ENCODE measurements at regions not wholly inside any gene's neighbourhood (a gene's known extent, or its start where the extent isn't known, plus 50 kb on each side); places are given as distances from the start of the nearest gene placed in this dataset.

DNA sequence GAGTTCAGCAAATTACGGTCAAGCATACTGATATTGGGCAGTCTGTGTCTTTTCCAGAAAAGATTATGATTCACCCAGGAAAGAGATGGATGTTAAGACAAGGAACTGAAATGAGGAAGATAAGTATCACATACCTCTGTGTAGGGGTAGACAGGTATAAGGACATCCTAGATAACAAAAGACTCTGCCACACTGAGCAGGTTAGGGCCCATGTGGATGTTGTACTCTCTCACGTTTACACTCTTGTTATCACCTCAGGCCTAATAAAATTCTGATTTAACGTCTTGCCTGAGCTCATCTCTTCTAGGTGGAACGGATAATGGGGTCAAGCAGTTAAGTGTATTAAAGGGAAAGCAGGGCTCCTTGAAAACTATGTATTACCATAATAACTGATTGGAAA, 2480.8 kb downstream of the PCDH9 start:
- Histone ChIP-seq H3K9me3 (ENCODE audit: control insufficient read depth in 4 of 4, low read length in 3 of 4) (no peaks in the 10 kb centered on the region), H3K27ac (ENCODE audit: low read depth in 1 of 2, low read length in 2 of 2) (no peak overlapping the region), H3K27me3 (ENCODE audit: control insufficient read depth in 4 of 4, insufficient read depth in 4 of 4, low read length in 3 of 4) (no peaks in the 10 kb centered on the region), H3K36me3 (ENCODE audit: control insufficient read depth in 4 of 4, insufficient read depth in 3 of 4, low read depth in 1 of 4, low read length in 3 of 4) (no peaks in the 10 kb centered on the region), H3K4me3 (ENCODE audit: low read depth in 1 of 3, low read length in 3 of 3) (no peak overlapping the region), H3K4me1 (ENCODE audit: control insufficient read depth in 4 of 4, insufficient read depth in 4 of 4, low read length in 3 of 4) (no peaks in the 10 kb centered on the region), H3K9ac (ENCODE audit: low read depth in 1 of 2, low read length in 2 of 2) (no peak overlapping the region)
- TF ChIP-seq, protein P1, sequence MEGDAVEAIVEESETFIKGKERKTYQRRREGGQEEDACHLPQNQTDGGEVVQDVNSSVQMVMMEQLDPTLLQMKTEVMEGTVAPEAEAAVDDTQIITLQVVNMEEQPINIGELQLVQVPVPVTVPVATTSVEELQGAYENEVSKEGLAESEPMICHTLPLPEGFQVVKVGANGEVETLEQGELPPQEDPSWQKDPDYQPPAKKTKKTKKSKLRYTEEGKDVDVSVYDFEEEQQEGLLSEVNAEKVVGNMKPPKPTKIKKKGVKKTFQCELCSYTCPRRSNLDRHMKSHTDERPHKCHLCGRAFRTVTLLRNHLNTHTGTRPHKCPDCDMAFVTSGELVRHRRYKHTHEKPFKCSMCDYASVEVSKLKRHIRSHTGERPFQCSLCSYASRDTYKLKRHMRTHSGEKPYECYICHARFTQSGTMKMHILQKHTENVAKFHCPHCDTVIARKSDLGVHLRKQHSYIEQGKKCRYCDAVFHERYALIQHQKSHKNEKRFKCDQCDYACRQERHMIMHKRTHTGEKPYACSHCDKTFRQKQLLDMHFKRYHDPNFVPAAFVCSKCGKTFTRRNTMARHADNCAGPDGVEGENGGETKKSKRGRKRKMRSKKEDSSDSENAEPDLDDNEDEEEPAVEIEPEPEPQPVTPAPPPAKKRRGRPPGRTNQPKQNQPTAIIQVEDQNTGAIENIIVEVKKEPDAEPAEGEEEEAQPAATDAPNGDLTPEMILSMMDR (IDR thresholded peaks at IDR 0.05; ENCODE audit: low read depth, low read length, missing input control) = no peak
- TF ChIP-seq, protein P2, sequence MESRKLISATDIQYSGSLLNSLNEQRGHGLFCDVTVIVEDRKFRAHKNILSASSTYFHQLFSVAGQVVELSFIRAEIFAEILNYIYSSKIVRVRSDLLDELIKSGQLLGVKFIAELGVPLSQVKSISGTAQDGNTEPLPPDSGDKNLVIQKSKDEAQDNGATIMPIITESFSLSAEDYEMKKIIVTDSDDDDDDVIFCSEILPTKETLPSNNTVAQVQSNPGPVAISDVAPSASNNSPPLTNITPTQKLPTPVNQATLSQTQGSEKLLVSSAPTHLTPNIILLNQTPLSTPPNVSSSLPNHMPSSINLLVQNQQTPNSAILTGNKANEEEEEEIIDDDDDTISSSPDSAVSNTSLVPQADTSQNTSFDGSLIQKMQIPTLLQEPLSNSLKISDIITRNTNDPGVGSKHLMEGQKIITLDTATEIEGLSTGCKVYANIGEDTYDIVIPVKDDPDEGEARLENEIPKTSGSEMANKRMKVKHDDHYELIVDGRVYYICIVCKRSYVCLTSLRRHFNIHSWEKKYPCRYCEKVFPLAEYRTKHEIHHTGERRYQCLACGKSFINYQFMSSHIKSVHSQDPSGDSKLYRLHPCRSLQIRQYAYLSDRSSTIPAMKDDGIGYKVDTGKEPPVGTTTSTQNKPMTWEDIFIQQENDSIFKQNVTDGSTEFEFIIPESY (IDR thresholded peaks at IDR 0.05) = no peak
- TF ChIP-seq TAF1 (conservative IDR thresholded peaks at IDR 0.05) (no peak), HNF4G (IDR thresholded peaks at IDR 0.05) (no peak), NR2F2 (IDR thresholded peaks at IDR 0.05) (no peak)
- WGBS = 52% methylated on average over 4 of the region's 4 CpGs
- DNase-seq (ENCODE audit: low spot score) = no peak

DNA sequence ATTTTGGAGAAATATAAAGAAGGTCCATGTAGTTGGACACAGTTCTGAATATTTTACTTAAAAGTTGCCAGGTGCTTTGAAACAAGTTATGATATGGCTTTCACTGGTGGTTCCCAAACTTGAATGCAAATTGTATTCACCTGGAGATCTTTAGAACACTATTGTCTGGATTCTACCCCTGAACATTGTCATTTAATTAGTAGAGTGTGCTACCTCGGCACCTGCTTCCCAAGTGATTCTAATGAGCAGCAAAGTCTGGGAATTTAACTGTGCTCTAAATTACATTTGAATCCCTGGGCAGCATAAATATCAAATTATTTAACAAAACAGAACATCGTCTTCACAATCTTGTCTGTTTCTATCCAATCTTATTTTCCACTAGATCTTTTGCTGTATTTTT, 2483.3 kb downstream of the PCDH9 start:
- DNase-seq (ENCODE audit: low spot score) = no peak
- no peaks in the 10 kb centered on the region for H3K36me3 ChIP-seq (ENCODE audit: control insufficient read depth in 4 of 4, insufficient read depth in 3 of 4, low read depth in 1 of 4, low read length in 3 of 4)
- no peak overlapping the region for H3K4me3 ChIP-seq (ENCODE audit: low read depth in 1 of 3, low read length in 3 of 3)
- WGBS = 73% methylated on average over 2 of the region's 2 CpGs
- H3K9ac ChIP-seq (ENCODE audit: low read depth in 1 of 2, low read length in 2 of 2) = no peak overlapping the region
- H3K9me3 ChIP-seq (ENCODE audit: control insufficient read depth in 4 of 4, low read length in 3 of 4) = no peaks in the 10 kb centered on the region
- H3K27ac ChIP-seq (ENCODE audit: low read depth in 1 of 2, low read length in 2 of 2) = no peak overlapping the region
- no peak for TF ChIP-seq EGR1 (IDR thresholded peaks at IDR 0.05; ENCODE audit: low read depth in 2 of 2)
- no peak for TF ChIP-seq FOXA2 (IDR thresholded peaks at IDR 0.05)
- TF ChIP-seq, protein P3, sequence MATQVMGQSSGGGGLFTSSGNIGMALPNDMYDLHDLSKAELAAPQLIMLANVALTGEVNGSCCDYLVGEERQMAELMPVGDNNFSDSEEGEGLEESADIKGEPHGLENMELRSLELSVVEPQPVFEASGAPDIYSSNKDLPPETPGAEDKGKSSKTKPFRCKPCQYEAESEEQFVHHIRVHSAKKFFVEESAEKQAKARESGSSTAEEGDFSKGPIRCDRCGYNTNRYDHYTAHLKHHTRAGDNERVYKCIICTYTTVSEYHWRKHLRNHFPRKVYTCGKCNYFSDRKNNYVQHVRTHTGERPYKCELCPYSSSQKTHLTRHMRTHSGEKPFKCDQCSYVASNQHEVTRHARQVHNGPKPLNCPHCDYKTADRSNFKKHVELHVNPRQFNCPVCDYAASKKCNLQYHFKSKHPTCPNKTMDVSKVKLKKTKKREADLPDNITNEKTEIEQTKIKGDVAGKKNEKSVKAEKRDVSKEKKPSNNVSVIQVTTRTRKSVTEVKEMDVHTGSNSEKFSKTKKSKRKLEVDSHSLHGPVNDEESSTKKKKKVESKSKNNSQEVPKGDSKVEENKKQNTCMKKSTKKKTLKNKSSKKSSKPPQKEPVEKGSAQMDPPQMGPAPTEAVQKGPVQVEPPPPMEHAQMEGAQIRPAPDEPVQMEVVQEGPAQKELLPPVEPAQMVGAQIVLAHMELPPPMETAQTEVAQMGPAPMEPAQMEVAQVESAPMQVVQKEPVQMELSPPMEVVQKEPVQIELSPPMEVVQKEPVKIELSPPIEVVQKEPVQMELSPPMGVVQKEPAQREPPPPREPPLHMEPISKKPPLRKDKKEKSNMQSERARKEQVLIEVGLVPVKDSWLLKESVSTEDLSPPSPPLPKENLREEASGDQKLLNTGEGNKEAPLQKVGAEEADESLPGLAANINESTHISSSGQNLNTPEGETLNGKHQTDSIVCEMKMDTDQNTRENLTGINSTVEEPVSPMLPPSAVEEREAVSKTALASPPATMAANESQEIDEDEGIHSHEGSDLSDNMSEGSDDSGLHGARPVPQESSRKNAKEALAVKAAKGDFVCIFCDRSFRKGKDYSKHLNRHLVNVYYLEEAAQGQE (IDR thresholded peaks at IDR 0.05) = no peak
- H3K4me1 ChIP-seq (ENCODE audit: control insufficient read depth in 4 of 4, insufficient read depth in 4 of 4, low read length in 3 of 4) = no peaks in the 10 kb centered on the region
- no peaks in the 10 kb centered on the region for H3K27me3 ChIP-seq (ENCODE audit: control insufficient read depth in 4 of 4, insufficient read depth in 4 of 4, low read length in 3 of 4)

DNA sequence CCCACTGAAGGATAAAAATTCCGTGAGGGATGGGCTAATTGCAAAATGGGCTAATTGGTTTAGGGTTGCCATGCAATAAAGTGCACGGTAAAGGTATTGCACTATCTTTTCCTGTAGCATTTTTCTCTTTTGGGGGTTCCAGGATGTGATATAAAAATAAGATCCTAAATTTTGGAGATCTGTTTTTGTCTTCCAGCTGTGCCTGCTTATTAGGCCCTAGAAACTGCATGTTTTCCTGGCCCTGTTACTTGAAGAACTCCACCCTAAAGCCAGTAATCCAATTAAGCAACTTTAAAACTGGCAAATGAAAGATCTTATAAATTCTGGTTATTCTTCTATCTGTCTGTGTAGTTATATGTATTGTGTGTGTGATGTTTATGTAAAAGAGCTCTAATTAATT, 2489.6 kb downstream of the PCDH9 start:
- WGBS = 56% methylated on average over 2 of the region's 2 CpGs
- Histone ChIP-seq H3K4me1 (ENCODE audit: control insufficient read depth in 4 of 4, insufficient read depth in 4 of 4, low read length in 3 of 4) (no peaks in the 10 kb centered on the region), H3K4me3 (ENCODE audit: low read depth in 1 of 3, low read length in 3 of 3) (no peak overlapping the region), H3K36me3 (ENCODE audit: control insufficient read depth in 4 of 4, insufficient read depth in 3 of 4, low read depth in 1 of 4, low read length in 3 of 4) (no peaks in the 10 kb centered on the region), H3K27ac (ENCODE audit: low read depth in 1 of 2, low read length in 2 of 2) (no peak overlapping the region), H3K27me3 (ENCODE audit: control insufficient read depth in 4 of 4, insufficient read depth in 4 of 4, low read length in 3 of 4) (no peaks in the 10 kb centered on the region), H3K9ac (ENCODE audit: low read depth in 1 of 2, low read length in 2 of 2) (no peak overlapping the region), H3K9me3 (ENCODE audit: control insufficient read depth in 4 of 4, low read length in 3 of 4) (peaks cover 0 to 2% (median 0%) of the 10 kb centered on the region in 4 donors)
- no peak for DNase-seq (ENCODE audit: low spot score)
- TF ChIP-seq EGR1 (IDR thresholded peaks at IDR 0.05; ENCODE audit: low read depth in 2 of 2) = no peak
- no peak for TF ChIP-seq TAF1 (conservative IDR thresholded peaks at IDR 0.05)
- TF ChIP-seq, protein P1 (IDR thresholded peaks at IDR 0.05; ENCODE audit: low read depth, low read length, missing input control) = no peak
- no peak for TF ChIP-seq JUND (IDR thresholded peaks at IDR 0.05)
- no peak for TF ChIP-seq YY1 (IDR thresholded peaks at IDR 0.05)
- TF ChIP-seq RXRA (IDR thresholded peaks at IDR 0.05) = no peak
- TF ChIP-seq, protein P4, sequence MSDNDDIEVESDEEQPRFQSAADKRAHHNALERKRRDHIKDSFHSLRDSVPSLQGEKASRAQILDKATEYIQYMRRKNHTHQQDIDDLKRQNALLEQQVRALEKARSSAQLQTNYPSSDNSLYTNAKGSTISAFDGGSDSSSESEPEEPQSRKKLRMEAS (IDR thresholded peaks at IDR 0.05) = no peak
- TF ChIP-seq HNF4G (IDR thresholded peaks at IDR 0.05) = no peak
- TF ChIP-seq, protein P3 (IDR thresholded peaks at IDR 0.05) = no peak
- TF ChIP-seq HNF4A (conservative IDR thresholded peaks at IDR 0.05) = no peak

All from liver (tissue), 8 donors.